ENCODE measurements at regions not wholly inside any gene's neighbourhood (a gene's known extent, or its start where the extent isn't known, plus 50 kb on each side); places are given as distances from the start of the nearest gene placed in this dataset.

- no peaks in the 10 kb centered on the region for H3K79me2 ChIP-seq (replicated peaks; ENCODE audit: insufficient read depth, low read length)
- no peaks in the 10 kb centered on the region for H3K9me2 ChIP-seq (ENCODE audit: insufficient read depth, low read length)
- no peak overlapping the region for H3K27ac ChIP-seq (ENCODE audit: low read length)
- no peak overlapping the region for H3K9ac ChIP-seq (ENCODE audit: low read length)
- H3K9me3 ChIP-seq (ENCODE audit: low read length): no peaks in the 10 kb centered on the region
- H3K27me3 ChIP-seq (ENCODE audit: insufficient read depth, low read depth, low read length): no peaks in the 10 kb centered on the region
- TF ChIP-seq TAF1 (IDR thresholded peaks at IDR 0.05; ENCODE audit: low read depth) (no peak), EZH2 (IDR thresholded peaks at IDR 0.05; ENCODE audit: borderline replicate concordance, insufficient read depth, low read length, poor library complexity, severe bottlenecking) (no peak)
- H3F3A ChIP-seq (ENCODE audit: insufficient read depth, low read length, poor library complexity, severe bottlenecking): no peaks in the 10 kb centered on the region
- H3K4me2 ChIP-seq (ENCODE audit: low read length): no peak overlapping the region
- no peaks in the 10 kb centered on the region for H4K20me1 ChIP-seq (ENCODE audit: insufficient read depth)
- H3K36me3 ChIP-seq (ENCODE audit: insufficient read depth, low read length): no peaks in the 10 kb centered on the region
- H2AFZ ChIP-seq (ENCODE audit: low read depth, low read length): no peak overlapping the region
- no peak overlapping the region for H3K4me3 ChIP-seq (ENCODE audit: low read length)
Measured at GRCh38 chr6:40227735-40228134, 293.5 kb upstream of the MOCS1 start.

- Histone ChIP-seq H3F3A (ENCODE audit: insufficient read depth, low read length, poor library complexity, severe bottlenecking) (no peaks in the 10 kb centered on the region), H3K27me3 (ENCODE audit: insufficient read depth, low read depth, low read length) (no peaks in the 10 kb centered on the region), H4K20me1 (ENCODE audit: insufficient read depth) (no peaks in the 10 kb centered on the region), H3K4me2 (ENCODE audit: low read length) (no peak overlapping the region), H3K36me3 (ENCODE audit: insufficient read depth, low read length) (no peaks in the 10 kb centered on the region), H3K79me2 (replicated peaks; ENCODE audit: insufficient read depth, low read length) (no peaks in the 10 kb centered on the region), H2AFZ (ENCODE audit: low read depth, low read length) (no peak overlapping the region), H3K4me3 (ENCODE audit: low read length) (no peak overlapping the region), H3K9me2 (ENCODE audit: insufficient read depth, low read length) (no peaks in the 10 kb centered on the region), H3K9me3 (ENCODE audit: low read length) (no peaks in the 10 kb centered on the region), H3K9ac (ENCODE audit: low read length) (no peak overlapping the region), H3K27ac (ENCODE audit: low read length) (no peak overlapping the region)
- TF ChIP-seq RAD21 (conservative IDR thresholded peaks at IDR 0.05) (no peak), SMC3 (conservative IDR thresholded peaks at IDR 0.05; ENCODE audit: poor library complexity) (no peak), EZH2 (IDR thresholded peaks at IDR 0.05; ENCODE audit: borderline replicate concordance, insufficient read depth, low read length, poor library complexity, severe bottlenecking) (no peak), POLR2AphosphoS5 (IDR thresholded peaks at IDR 0.05) (no peak), EP300 (conservative IDR thresholded peaks at IDR 0.05; ENCODE audit: poor library complexity, severe bottlenecking) (no peak)
- TF ChIP-seq, protein P1, sequence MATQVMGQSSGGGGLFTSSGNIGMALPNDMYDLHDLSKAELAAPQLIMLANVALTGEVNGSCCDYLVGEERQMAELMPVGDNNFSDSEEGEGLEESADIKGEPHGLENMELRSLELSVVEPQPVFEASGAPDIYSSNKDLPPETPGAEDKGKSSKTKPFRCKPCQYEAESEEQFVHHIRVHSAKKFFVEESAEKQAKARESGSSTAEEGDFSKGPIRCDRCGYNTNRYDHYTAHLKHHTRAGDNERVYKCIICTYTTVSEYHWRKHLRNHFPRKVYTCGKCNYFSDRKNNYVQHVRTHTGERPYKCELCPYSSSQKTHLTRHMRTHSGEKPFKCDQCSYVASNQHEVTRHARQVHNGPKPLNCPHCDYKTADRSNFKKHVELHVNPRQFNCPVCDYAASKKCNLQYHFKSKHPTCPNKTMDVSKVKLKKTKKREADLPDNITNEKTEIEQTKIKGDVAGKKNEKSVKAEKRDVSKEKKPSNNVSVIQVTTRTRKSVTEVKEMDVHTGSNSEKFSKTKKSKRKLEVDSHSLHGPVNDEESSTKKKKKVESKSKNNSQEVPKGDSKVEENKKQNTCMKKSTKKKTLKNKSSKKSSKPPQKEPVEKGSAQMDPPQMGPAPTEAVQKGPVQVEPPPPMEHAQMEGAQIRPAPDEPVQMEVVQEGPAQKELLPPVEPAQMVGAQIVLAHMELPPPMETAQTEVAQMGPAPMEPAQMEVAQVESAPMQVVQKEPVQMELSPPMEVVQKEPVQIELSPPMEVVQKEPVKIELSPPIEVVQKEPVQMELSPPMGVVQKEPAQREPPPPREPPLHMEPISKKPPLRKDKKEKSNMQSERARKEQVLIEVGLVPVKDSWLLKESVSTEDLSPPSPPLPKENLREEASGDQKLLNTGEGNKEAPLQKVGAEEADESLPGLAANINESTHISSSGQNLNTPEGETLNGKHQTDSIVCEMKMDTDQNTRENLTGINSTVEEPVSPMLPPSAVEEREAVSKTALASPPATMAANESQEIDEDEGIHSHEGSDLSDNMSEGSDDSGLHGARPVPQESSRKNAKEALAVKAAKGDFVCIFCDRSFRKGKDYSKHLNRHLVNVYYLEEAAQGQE (IDR thresholded peaks at IDR 0.05; ENCODE audit: borderline replicate concordance): no peak
- TF ChIP-seq, protein P2, sequence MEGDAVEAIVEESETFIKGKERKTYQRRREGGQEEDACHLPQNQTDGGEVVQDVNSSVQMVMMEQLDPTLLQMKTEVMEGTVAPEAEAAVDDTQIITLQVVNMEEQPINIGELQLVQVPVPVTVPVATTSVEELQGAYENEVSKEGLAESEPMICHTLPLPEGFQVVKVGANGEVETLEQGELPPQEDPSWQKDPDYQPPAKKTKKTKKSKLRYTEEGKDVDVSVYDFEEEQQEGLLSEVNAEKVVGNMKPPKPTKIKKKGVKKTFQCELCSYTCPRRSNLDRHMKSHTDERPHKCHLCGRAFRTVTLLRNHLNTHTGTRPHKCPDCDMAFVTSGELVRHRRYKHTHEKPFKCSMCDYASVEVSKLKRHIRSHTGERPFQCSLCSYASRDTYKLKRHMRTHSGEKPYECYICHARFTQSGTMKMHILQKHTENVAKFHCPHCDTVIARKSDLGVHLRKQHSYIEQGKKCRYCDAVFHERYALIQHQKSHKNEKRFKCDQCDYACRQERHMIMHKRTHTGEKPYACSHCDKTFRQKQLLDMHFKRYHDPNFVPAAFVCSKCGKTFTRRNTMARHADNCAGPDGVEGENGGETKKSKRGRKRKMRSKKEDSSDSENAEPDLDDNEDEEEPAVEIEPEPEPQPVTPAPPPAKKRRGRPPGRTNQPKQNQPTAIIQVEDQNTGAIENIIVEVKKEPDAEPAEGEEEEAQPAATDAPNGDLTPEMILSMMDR (IDR thresholded peaks at IDR 0.05; ENCODE audit: poor library complexity, severe bottlenecking): no peak
Measured at GRCh38 chr6:40222354-40222753, 288.1 kb upstream of the MOCS1 start.

- Histone ChIP-seq H3K9ac (ENCODE audit: low read length) (no peak overlapping the region), H3K27me3 (ENCODE audit: insufficient read depth, low read depth, low read length) (no peaks in the 10 kb centered on the region), H3K79me2 (replicated peaks; ENCODE audit: insufficient read depth, low read length) (no peaks in the 10 kb centered on the region), H3K4me3 (ENCODE audit: low read length) (no peak overlapping the region), H2AFZ (ENCODE audit: low read depth, low read length) (no peak overlapping the region), H3K4me2 (ENCODE audit: low read length) (no peak overlapping the region), H3K9me3 (ENCODE audit: low read length) (no peaks in the 10 kb centered on the region), H3F3A (ENCODE audit: insufficient read depth, low read length, poor library complexity, severe bottlenecking) (no peaks in the 10 kb centered on the region), H3K9me2 (ENCODE audit: insufficient read depth, low read length) (no peaks in the 10 kb centered on the region), H3K36me3 (ENCODE audit: insufficient read depth, low read length) (no peaks in the 10 kb centered on the region), H3K27ac (ENCODE audit: low read length) (no peak overlapping the region), H4K20me1 (ENCODE audit: insufficient read depth) (no peaks in the 10 kb centered on the region)
- TF ChIP-seq RAD21 (conservative IDR thresholded peaks at IDR 0.05): no peak
- no peak for TF ChIP-seq EZH2 (IDR thresholded peaks at IDR 0.05; ENCODE audit: borderline replicate concordance, insufficient read depth, low read length, poor library complexity, severe bottlenecking)
- TF ChIP-seq, protein P1 (IDR thresholded peaks at IDR 0.05; ENCODE audit: borderline replicate concordance): no peak
- TF ChIP-seq TAF1 (IDR thresholded peaks at IDR 0.05; ENCODE audit: low read depth): no peak
- no peak for TF ChIP-seq MXI1 (conservative IDR thresholded peaks at IDR 0.05; ENCODE audit: poor library complexity, severe bottlenecking)
- TF ChIP-seq, protein P2 (IDR thresholded peaks at IDR 0.05; ENCODE audit: poor library complexity, severe bottlenecking): no peak
- no peak for TF ChIP-seq POLR2AphosphoS5 (IDR thresholded peaks at IDR 0.05)
- TF ChIP-seq SMC3 (conservative IDR thresholded peaks at IDR 0.05; ENCODE audit: poor library complexity): no peak
- no peak for TF ChIP-seq EP300 (conservative IDR thresholded peaks at IDR 0.05; ENCODE audit: poor library complexity, severe bottlenecking)
Measured at GRCh38 chr6:40219799-40220198, 285.5 kb upstream of the MOCS1 start.

Data from neural cell (in vitro differentiated cells).